CD4-positive, alpha-beta T cell treated with Interleukin-15 for 4 hours (primary cell): ENCODE measurements at regions not wholly inside any gene's neighbourhood (a gene's known extent, or its start where the extent isn't known, plus 50 kb on each side); places are given as distances from the start of the nearest gene placed in this dataset.
"Not testable (repeated sequence)": the region's sequence is repeated elsewhere in the genome, so short reads cannot be mapped to it uniquely, and the experiment has no call there.

Experiments used
- DNase-seq: peaks from one replicate; pipeline ENCODE4 v3.0.0-alpha.2; 2020; ENCODE audit warnings: low spot score

GRCh38 chr2:242109819-242110218 lies 240.3 kb downstream of the RTP5 start:
- DNase-seq, result not testable (repeated sequence)

GRCh38 chr2:242111954-242112353 lies 242.4 kb downstream of the RTP5 start:
- not testable (repeated sequence) for DNase-seq

- not testable (repeated sequence) for DNase-seq
Measured at GRCh38 chr2:242113492-242113891, 244.0 kb downstream of the RTP5 start.

GRCh38 chr2:242116676-242117075 lies 247.1 kb downstream of the RTP5 start:
- DNase-seq, result not testable (repeated sequence)

DNA sequence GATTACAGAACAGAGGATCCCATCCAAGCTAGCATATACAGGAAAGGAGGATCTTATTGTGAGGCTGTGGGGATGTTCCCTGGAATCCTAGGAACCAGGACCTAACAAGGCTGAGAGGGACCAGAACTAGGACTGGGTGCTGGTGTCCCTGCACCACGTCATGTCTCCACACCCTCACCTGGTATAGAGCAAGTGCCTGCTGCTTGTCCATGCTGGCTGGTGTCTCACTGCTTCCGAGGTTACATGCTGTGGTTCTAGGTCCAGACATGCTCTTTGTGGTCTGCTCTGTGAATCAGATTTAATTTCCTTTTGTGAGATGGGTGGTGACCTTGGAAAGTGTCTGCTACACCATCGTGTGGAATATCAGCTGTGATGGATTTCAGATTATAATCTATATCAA lies 247.8 kb downstream of the RTP5 start:
- not testable (repeated sequence) for DNase-seq

GRCh38 chr2:242119682-242120081 lies 250.2 kb downstream of the RTP5 start:
- not testable (repeated sequence) for DNase-seq

- not testable (repeated sequence) for DNase-seq
Measured at GRCh38 chr2:242130682-242131081, 261.2 kb downstream of the RTP5 start.

- DNase-seq, result not testable (repeated sequence)
Measured at GRCh38 chr2:242159921-242160320, 290.4 kb downstream of the RTP5 start.

DNA sequence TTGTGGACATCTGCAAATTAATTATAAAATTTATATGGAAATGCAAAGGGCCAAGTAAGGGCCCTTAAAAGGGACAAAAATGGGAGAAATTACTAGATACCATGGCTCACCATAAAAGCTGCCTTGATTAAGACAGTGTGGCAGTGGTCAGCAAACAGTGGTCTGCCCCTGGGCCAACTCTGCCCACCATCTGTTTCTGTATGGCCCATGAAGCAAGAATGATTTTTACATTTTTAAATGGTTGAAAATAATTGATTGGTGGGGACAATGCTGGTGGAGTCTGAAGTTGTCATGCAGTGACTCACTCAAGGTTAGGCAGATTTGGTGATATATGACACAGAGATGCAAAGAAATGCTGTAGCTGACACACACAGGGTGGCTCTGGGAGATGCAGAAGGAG lies 295.6 kb downstream of the RTP5 start:
- not testable (repeated sequence) for DNase-seq

DNA sequence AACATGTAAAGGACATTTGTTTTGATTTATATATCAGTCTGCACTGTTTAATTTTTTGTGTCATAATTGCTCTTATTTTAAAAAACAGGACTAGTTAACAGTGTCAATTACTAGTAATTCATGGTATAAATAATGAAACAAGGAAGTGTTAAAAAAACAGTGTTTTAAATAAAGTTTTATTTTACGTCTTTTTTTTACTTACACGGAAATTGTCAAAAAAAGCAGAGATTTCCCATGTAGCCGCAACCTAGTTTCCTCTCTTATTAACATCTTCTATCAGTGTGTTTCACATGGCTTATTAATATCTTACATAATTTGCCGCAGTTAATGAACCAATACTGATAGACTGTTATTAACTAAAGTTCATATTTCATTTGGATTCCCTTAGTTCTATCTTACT lies 301.8 kb downstream of the RTP5 start:
- DNase-seq, result not testable (repeated sequence)
